ENCODE measurements at regions not wholly inside any gene's neighbourhood (a gene's known extent, or its start where the extent isn't known, plus 50 kb on each side); places are given as distances from the start of the nearest gene placed in this dataset.

GRCh38 chr17:83180264-83180995, 101.0 kb downstream of the METRNL start:
- Histone ChIP-seq H3K27me3 (no peaks in the 10 kb centered on the region), H3K9me3 (no peaks in the 10 kb centered on the region), H3K4me3 (ENCODE audit: low read depth, low read length) (no peak overlapping the region), H3K36me3 (no peaks in the 10 kb centered on the region), H3K4me1 (no peaks in the 10 kb centered on the region)
- TF ChIP-seq CTCF (IDR thresholded peaks at IDR 0.05; ENCODE audit: low read depth, low read length): no peak
- DNase-seq: peak; percentile 1

GRCh38 chr17:83180996-83181481, 101.6 kb downstream of the METRNL start:
- Histone ChIP-seq H3K36me3 (no peaks in the 10 kb centered on the region), H3K4me3 (ENCODE audit: low read depth, low read length) (no peak overlapping the region), H3K9me3 (no peaks in the 10 kb centered on the region), H3K4me1 (no peaks in the 10 kb centered on the region), H3K27me3 (no peaks in the 10 kb centered on the region)
- no peak for TF ChIP-seq CTCF (IDR thresholded peaks at IDR 0.05; ENCODE audit: low read depth, low read length)
- peak; percentile 29 for DNase-seq

- TF ChIP-seq CTCF (IDR thresholded peaks at IDR 0.05; ENCODE audit: low read depth, low read length): no peak
- H3K27me3 ChIP-seq: no peaks in the 10 kb centered on the region
- DNase-seq: peak; percentile 2
Observed at GRCh38 chr17:83181991-83182619, 102.7 kb downstream of the METRNL start.

GRCh38 chr17:83182620-83183101, 103.3 kb downstream of the METRNL start:
- no peak for TF ChIP-seq CTCF (IDR thresholded peaks at IDR 0.05; ENCODE audit: low read depth, low read length)
- Histone ChIP-seq H3K36me3 (no peaks in the 10 kb centered on the region), H3K4me3 (ENCODE audit: low read depth, low read length) (no peak overlapping the region), H3K4me1 (no peaks in the 10 kb centered on the region), H3K9me3 (no peaks in the 10 kb centered on the region), H3K27me3 (no peaks in the 10 kb centered on the region)
- peak; percentile 8 for DNase-seq

More at GRCh38 chr17:83181991-83182619, 102.7 kb downstream of the METRNL start:
- Histone ChIP-seq H3K4me3 (ENCODE audit: low read depth, low read length) (no peak overlapping the region), H3K4me1 (no peaks in the 10 kb centered on the region), H3K9me3 (no peaks in the 10 kb centered on the region), H3K36me3 (no peaks in the 10 kb centered on the region)

- Histone ChIP-seq H3K36me3 (no peaks in the 10 kb centered on the region), H3K4me1 (no peaks in the 10 kb centered on the region), H3K27me3 (no peaks in the 10 kb centered on the region), H3K9me3 (no peaks in the 10 kb centered on the region), H3K4me3 (ENCODE audit: low read depth, low read length) (no peak overlapping the region)
- no peak for TF ChIP-seq CTCF (IDR thresholded peaks at IDR 0.05; ENCODE audit: low read depth, low read length)
- no peak for DNase-seq
Observed at GRCh38 chr17:83183145-83183948, 103.9 kb downstream of the METRNL start.
